ENCODE measurements at regions not wholly inside any gene's neighbourhood (a gene's known extent, or its start where the extent isn't known, plus 50 kb on each side); places are given as distances from the start of the nearest gene placed in this dataset.

DNA sequence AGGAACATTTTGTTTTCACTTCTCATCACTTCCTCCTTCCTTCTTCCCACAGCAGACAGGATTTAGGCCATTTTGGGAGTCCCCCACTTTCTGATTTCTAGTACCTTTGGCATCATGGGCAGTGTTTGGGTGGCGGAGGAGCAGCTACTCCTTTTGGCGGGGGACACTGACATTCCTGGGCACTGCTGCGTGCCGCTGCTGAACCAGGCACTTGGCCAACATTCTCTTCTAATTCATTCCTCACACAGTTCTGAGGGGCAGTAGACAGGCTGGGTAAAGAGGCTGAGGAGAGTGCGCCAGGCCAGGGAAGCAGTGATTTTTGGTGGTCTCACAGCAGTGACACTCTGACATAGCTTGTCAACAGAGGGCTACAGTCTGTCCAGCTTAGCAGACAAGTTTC lies 270.2 kb downstream of the LOXHD1 start (continued):
- TF ChIP-seq, protein P1, sequence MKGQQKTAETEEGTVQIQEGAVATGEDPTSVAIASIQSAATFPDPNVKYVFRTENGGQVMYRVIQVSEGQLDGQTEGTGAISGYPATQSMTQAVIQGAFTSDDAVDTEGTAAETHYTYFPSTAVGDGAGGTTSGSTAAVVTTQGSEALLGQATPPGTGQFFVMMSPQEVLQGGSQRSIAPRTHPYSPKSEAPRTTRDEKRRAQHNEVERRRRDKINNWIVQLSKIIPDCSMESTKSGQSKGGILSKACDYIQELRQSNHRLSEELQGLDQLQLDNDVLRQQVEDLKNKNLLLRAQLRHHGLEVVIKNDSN (CRISPR knock-in tag; IDR thresholded peaks at IDR 0.05), result no peak
- TF ChIP-seq, protein P2, sequence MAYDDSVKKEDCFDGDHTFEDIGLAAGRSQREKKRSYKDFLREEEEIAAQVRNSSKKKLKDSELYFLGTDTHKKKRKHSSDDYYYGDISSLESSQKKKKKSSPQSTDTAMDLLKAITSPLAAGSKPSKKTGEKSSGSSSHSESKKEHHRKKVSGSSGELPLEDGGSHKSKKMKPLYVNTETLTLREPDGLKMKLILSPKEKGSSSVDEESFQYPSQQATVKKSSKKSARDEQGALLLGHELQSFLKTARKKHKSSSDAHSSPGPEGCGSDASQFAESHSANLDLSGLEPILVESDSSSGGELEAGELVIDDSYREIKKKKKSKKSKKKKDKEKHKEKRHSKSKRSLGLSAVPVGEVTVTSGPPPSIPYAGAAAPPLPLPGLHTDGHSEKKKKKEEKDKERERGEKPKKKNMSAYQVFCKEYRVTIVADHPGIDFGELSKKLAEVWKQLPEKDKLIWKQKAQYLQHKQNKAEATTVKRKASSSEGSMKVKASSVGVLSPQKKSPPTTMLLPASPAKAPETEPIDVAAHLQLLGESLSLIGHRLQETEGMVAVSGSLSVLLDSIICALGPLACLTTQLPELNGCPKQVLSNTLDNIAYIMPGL (CRISPR knock-in tag; IDR thresholded peaks at IDR 0.05), result no peak
- TF ChIP-seq SMAD4 (CRISPR knock-in tag; IDR thresholded peaks at IDR 0.05) (no peak), SMAD3 (CRISPR knock-in tag; IDR thresholded peaks at IDR 0.05; ENCODE audit: borderline replicate concordance) (no peak), EMX1 (CRISPR knock-in tag; IDR thresholded peaks at IDR 0.05) (no peak)
- TF ChIP-seq, protein P3, sequence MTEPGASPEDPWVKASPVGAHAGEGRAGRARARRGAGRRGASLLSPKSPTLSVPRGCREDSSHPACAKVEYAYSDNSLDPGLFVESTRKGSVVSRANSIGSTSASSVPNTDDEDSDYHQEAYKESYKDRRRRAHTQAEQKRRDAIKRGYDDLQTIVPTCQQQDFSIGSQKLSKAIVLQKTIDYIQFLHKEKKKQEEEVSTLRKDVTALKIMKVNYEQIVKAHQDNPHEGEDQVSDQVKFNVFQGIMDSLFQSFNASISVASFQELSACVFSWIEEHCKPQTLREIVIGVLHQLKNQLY (CRISPR knock-in tag; IDR thresholded peaks at IDR 0.05), result no peak

DNA sequence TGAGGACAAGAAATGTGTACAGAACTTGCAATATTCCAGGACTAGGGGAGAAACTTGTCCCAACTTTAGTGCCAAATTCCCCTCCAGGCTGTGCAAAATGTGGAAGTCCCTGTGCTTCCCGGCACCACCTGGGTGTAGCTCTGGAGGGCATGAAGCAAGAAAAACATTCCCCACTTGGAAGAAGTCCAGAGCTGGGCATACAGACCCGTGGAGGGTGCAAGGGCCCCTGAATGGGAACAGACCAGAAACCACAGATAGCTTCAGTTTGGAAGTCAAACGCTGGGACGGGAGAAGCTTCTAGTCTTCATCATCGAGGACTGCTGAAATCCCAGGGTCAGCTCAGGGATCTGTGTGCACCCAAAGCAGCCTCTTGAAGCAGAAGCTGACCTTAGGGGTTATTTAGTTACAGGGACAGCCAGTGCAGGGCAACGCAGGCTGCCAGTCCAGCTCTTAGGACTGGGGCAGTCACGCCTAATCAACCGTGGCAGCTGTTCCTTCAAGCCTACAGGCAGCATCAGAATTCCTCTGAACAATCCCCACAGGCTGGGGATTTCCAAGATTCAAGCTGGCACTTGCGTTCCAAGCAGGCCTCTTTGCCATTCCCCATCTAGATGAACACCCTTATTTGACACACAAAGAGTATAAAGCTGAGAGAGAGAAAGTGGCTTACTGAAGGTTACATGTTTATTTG lies 269.4 kb downstream of the LOXHD1 start:
- TF ChIP-seq, protein P4, sequence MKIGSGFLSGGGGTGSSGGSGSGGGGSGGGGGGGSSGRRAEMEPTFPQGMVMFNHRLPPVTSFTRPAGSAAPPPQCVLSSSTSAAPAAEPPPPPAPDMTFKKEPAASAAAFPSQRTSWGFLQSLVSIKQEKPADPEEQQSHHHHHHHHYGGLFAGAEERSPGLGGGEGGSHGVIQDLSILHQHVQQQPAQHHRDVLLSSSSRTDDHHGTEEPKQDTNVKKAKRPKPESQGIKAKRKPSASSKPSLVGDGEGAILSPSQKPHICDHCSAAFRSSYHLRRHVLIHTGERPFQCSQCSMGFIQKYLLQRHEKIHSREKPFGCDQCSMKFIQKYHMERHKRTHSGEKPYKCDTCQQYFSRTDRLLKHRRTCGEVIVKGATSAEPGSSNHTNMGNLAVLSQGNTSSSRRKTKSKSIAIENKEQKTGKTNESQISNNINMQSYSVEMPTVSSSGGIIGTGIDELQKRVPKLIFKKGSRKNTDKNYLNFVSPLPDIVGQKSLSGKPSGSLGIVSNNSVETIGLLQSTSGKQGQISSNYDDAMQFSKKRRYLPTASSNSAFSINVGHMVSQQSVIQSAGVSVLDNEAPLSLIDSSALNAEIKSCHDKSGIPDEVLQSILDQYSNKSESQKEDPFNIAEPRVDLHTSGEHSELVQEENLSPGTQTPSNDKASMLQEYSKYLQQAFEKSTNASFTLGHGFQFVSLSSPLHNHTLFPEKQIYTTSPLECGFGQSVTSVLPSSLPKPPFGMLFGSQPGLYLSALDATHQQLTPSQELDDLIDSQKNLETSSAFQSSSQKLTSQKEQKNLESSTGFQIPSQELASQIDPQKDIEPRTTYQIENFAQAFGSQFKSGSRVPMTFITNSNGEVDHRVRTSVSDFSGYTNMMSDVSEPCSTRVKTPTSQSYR (CRISPR knock-in tag; IDR thresholded peaks at IDR 0.05), result no peak
- TF ChIP-seq ZBTB21 (CRISPR knock-in tag; IDR thresholded peaks at IDR 0.05; ENCODE audit: borderline replicate concordance) (no peak), MXD4 (CRISPR knock-in tag; IDR thresholded peaks at IDR 0.05; ENCODE audit: borderline replicate concordance) (no peak), NR3C1 (CRISPR knock-in tag; conservative IDR thresholded peaks at IDR 0.05; ENCODE audit: low read depth) (no peak), OVOL2 (CRISPR knock-in tag; IDR thresholded peaks at IDR 0.05; ENCODE audit: borderline replicate concordance) (no peak), IRF2 (CRISPR knock-in tag; IDR thresholded peaks at IDR 0.05; ENCODE audit: borderline replicate concordance, low read depth) (no peak), ZNF263 (CRISPR knock-in tag; IDR thresholded peaks at IDR 0.05; ENCODE audit: low read depth) (no peak)
- TF ChIP-seq, protein P5, sequence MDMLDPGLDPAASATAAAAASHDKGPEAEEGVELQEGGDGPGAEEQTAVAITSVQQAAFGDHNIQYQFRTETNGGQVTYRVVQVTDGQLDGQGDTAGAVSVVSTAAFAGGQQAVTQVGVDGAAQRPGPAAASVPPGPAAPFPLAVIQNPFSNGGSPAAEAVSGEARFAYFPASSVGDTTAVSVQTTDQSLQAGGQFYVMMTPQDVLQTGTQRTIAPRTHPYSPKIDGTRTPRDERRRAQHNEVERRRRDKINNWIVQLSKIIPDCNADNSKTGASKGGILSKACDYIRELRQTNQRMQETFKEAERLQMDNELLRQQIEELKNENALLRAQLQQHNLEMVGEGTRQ (CRISPR knock-in tag; IDR thresholded peaks at IDR 0.05), result no peak
- H3K36me3 Mint-ChIP-seq, result no peaks in the 10 kb centered on the region
- no peak overlapping the region for H3K27ac Mint-ChIP-seq
- no peaks in the 10 kb centered on the region for H3K9me3 Mint-ChIP-seq
- peaks cover 6% of the 10 kb centered on the region; the same call in 1 of the 2 replicates for H3K4me1 Mint-ChIP-seq
- DNase-seq (ENCODE audit: low spot score) (no peak), ATAC-seq (no peak)
- ChIA-PET CTCF (interaction anchor here (1.6 to 3.3 kb wide), 5 partner anchors 44 to 270 kb away, joined by 5 to 15 read pairs (median 14); partner anchors contain the start of gene LOXHD1), POLR2A (no interaction called here)
- H3K27me3 Mint-ChIP-seq (ENCODE audit: low read depth), result no peaks in the 10 kb centered on the region
- H3K4me3 Mint-ChIP-seq, result no peak overlapping the region

DNA sequence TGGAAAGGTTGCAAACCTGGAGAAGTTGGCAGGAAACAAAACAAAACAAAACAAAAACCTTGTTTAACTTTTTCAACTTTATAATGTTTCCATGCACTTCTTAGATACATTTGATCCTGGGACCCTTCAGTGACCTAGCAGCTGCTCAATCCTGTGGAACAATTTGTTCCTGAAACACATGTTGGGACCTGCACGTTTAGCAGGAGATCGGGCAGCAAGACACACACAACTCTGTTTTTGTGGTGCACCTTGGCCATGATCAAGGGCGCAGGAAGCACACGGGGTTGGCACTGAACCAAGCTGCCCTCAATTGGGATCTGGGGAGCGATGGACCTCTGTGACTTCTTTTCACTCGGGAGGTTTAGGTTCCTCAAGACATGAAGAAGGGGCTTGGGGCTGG lies 268.7 kb downstream of the LOXHD1 start:
- CTCF ChIA-PET, result interaction anchor here (1.2 to 3.3 kb wide), 6 partner anchors 9 to 269 kb away, joined by 3 to 15 read pairs (median 10); partner anchors contain the start of gene LOXHD1
- DNase-seq (ENCODE audit: low spot score) (no peak), ATAC-seq (no peak)
- Mint-ChIP-seq H3K27ac (no peak overlapping the region), H3K27me3 (ENCODE audit: low read depth) (no peaks in the 10 kb centered on the region), H3K36me3 (no peaks in the 10 kb centered on the region), H3K4me1 (peaks cover 6% of the 10 kb centered on the region; the same call in 1 of the 2 replicates), H3K4me3 (no peak overlapping the region), H3K9me3 (no peaks in the 10 kb centered on the region)
- no peak for TF ChIP-seq JAZF1 (CRISPR knock-in tag; IDR thresholded peaks at IDR 0.05)
- no peak for TF ChIP-seq ELF4 (CRISPR knock-in tag; IDR thresholded peaks at IDR 0.05; ENCODE audit: low read depth)
- TF ChIP-seq FOXP1 (CRISPR knock-in tag; IDR thresholded peaks at IDR 0.05; ENCODE audit: borderline replicate concordance), result no peak
- TF ChIP-seq, protein P6, sequence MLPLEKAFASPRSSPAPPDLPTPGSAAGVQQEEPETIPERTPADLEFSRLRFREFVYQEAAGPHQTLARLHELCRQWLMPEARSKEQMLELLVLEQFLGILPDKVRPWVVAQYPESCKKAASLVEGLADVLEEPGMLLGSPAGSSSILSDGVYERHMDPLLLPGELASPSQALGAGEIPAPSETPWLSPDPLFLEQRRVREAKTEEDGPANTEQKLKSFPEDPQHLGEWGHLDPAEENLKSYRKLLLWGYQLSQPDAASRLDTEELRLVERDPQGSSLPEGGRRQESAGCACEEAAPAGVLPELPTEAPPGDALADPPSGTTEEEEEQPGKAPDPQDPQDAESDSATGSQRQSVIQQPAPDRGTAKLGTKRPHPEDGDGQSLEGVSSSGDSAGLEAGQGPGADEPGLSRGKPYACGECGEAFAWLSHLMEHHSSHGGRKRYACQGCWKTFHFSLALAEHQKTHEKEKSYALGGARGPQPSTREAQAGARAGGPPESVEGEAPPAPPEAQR (CRISPR knock-in tag; IDR thresholded peaks at IDR 0.05), result no peak
- no peak for TF ChIP-seq CBFB (CRISPR knock-in tag; IDR thresholded peaks at IDR 0.05; ENCODE audit: low read depth)
- TF ChIP-seq NR3C1 (CRISPR knock-in tag; conservative IDR thresholded peaks at IDR 0.05; ENCODE audit: low read depth), result no peak
- TF ChIP-seq, protein P7, sequence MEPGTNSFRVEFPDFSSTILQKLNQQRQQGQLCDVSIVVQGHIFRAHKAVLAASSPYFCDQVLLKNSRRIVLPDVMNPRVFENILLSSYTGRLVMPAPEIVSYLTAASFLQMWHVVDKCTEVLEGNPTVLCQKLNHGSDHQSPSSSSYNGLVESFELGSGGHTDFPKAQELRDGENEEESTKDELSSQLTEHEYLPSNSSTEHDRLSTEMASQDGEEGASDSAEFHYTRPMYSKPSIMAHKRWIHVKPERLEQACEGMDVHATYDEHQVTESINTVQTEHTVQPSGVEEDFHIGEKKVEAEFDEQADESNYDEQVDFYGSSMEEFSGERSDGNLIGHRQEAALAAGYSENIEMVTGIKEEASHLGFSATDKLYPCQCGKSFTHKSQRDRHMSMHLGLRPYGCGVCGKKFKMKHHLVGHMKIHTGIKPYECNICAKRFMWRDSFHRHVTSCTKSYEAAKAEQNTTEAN (CRISPR knock-in tag; IDR thresholded peaks at IDR 0.05), result no peak
- POLR2A ChIA-PET, result no interaction called here
